Activated CD4-positive, alpha-beta memory T cell treated with anti-CD3 and anti-CD28 coated beads for 36 hours (primary cell): ENCODE measurements at regions not wholly inside any gene's neighbourhood (a gene's known extent, or its start where the extent isn't known, plus 50 kb on each side); places are given as distances from the start of the nearest gene placed in this dataset.

ENCODE experiments used
- CTCF ChIA-PET: fragments of 350-600 bp; sonication (Branson Sonifier 250); formaldehyde crosslinking; loops from one replicate; lab custom pipeline; 2021; ENCODE audit warnings: antibody characterized with exemption, inconsistent platforms; lab: Charles Lee
- POLR2A ChIA-PET: fragments of 350-600 bp; sonication (Branson Sonifier 250); formaldehyde crosslinking; loops from one replicate; lab custom pipeline; 2021; ENCODE audit warnings: antibody characterized with exemption; lab: Charles Lee
- DNase-seq: peaks from one replicate; pipeline ENCODE4 v3.0.0-alpha.2; 2020
- H3K27ac Mint-ChIP-seq: one replicate; pipeline ENCODE4 v1.8.0; 2021; ENCODE audit warnings: mixed read lengths
- H3K27me3 Mint-ChIP-seq: one replicate; pipeline ENCODE4 v1.8.0; 2021; ENCODE audit warnings: mixed read lengths
- H3K36me3 Mint-ChIP-seq: one replicate; pipeline ENCODE4 v1.8.0; 2021; ENCODE audit warnings: mixed read lengths
- H3K4me1 Mint-ChIP-seq: one replicate; pipeline ENCODE4 v1.8.0; 2021; ENCODE audit warnings: low read depth, mixed read lengths
- H3K4me3 Mint-ChIP-seq: one replicate; pipeline ENCODE4 v1.8.0; 2021; ENCODE audit warnings: mild to moderate bottlenecking, mixed read lengths
- H3K9me3 Mint-ChIP-seq: one replicate; pipeline ENCODE4 v1.8.0; 2021; ENCODE audit warnings: mixed read lengths
- intact Hi-C: fragments of 100-400 bp; cut with micrococcal nuclease; formaldehyde crosslinking; loops from one replicate; pipeline ENCODE4 v1.15.1; 2023

DNA sequence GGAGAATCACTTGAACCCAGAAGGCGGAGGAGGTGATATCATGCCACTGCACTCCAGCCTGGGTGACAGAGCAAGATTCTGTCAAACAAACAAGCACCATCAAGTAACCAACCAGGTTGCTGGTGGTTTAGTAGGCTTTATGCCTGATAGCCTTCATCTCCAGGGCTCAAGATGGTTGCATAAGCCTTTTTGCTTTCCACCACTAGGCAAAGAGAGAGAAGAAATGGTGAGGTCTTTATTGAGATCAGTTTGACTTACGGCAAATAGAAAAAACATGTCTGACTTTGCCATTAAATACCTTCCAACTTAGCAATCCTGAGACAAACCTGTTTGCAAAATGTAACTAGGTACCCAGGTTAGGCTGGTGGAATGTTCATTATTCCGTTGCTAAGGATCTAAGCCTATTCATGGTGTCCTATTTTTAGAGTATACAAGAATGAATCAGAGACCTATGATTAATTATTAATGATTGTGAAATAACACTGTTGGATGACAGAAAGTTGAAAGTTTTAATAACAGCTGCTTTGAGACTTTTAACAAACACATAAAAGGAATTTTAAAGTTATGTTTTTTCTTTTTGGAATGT, 53.5 kb upstream of the SLC38A11 start:
- POLR2A ChIA-PET = no interaction called here
- H3K27me3 Mint-ChIP-seq = peaks cover 11% of the 10 kb centered on the region
- intact Hi-C loops = no loop called here

DNA sequence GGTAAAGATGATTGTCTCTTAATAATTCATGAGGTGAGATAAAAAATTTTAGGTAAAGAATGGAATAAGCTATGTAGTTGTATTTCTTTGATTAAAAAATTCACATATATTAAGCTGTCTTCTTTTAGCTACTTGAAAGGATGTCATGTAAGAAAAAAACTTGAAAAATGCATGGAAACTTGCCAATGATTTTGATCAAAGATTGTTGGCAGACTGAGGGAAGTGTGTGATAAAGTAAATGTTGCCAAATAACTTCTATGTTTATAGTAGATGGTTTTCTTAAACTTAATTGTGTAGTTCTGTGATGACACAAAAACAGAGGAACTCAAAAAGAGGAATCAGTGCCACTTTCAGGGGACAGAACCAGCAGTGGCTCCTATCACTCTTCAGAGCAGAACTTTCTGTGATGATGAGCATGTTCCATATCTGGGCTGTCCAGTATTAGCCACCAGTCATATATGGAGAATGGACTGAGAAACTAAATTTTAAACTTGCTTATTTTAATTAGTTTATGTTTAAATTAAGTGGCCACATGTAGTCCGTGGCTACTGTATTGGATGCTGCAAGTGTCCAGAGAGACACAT, 51.9 kb upstream of the SLC38A11 start:
- no peaks in the 10 kb centered on the region for H3K36me3 Mint-ChIP-seq
- peaks cover 11% of the 10 kb centered on the region for H3K27me3 Mint-ChIP-seq
- no peak overlapping the region for H3K27ac Mint-ChIP-seq
- intact Hi-C loops = no loop called here
- H3K9me3 Mint-ChIP-seq = no peaks in the 10 kb centered on the region
- POLR2A ChIA-PET = no interaction called here
- no peak for DNase-seq
- CTCF ChIA-PET = interaction anchor here (1.0 to 1.3 kb wide), 2 partner anchors 9 to 14 kb away, joined by 3 read pairs; no protein-coding TSS in a partner anchor
- no peak overlapping the region for H3K4me3 Mint-ChIP-seq
- no peaks in the 10 kb centered on the region for H3K4me1 Mint-ChIP-seq

More for the DNA sequence above, 53.5 kb upstream of the SLC38A11 start:
- H3K4me1 Mint-ChIP-seq = no peaks in the 10 kb centered on the region
- H3K36me3 Mint-ChIP-seq = no peaks in the 10 kb centered on the region
- DNase-seq = no peak
- H3K27ac Mint-ChIP-seq = no peak overlapping the region
- H3K9me3 Mint-ChIP-seq = no peaks in the 10 kb centered on the region
- H3K4me3 Mint-ChIP-seq = no peak overlapping the region
- CTCF ChIA-PET = no interaction called here
